Adrenal gland (tissue), 9 donors: ENCODE measurements at regions not wholly inside any gene's neighbourhood (a gene's known extent, or its start where the extent isn't known, plus 50 kb on each side); places are given as distances from the start of the nearest gene placed in this dataset.

Experiments used
- DNase-seq, 7 donors: peaks; one replicate each; pipeline ENCODE4 v3.0.0-alpha.2; 2019 to 2020
- H3K27ac ChIP-seq, 5 donors: fragments of 200-600 bp; sonication (generic) in 4 of 5; 1 replicate in 3 of 5; 2 replicates in 2 of 5; pipeline versions ENCODE4 v1.5.1 to v1.8.0; 2016 to 2020; ENCODE audit warnings: mild to moderate bottlenecking in 1 of 5
- H3K27me3 ChIP-seq: fragments of 200-600 bp; 2 replicates; pipeline ENCODE4 v1.8.0; 2021
- H3K36me3 ChIP-seq, 2 donors: fragments of 200-600 bp; replicated peaks in 1 of 2; 1 replicate in 1 of 2; 2 replicates in 1 of 2; pipeline versions ENCODE4 v1.5.1 to v1.8.0; 2018 to 2022
- H3K4me1 ChIP-seq, 2 donors: fragments of 200-600 bp; replicated peaks in 1 of 2; 1 replicate in 1 of 2; 2 replicates in 1 of 2; pipeline versions ENCODE4 v1.5.1 to v1.8.0; 2018 to 2021
- H3K4me3 ChIP-seq, 4 donors: fragments of 200-600 bp; sonication (generic) in 3 of 4; one replicate each; pipeline ENCODE4 v1.5.1; 2016 to 2018
- H3K9me3 ChIP-seq, 3 donors: fragments of 200-600 bp; sonication (generic) in 1 of 3; replicated peaks in 1 of 3; 1 replicate in 2 of 3; 2 replicates in 1 of 3; pipeline versions ENCODE4 v1.5.1 to v1.8.0; 2016 to 2021
- POLR2A ChIP-seq, 2 donors: fragments of 450-650 bp; IDR thresholded peaks; one replicate each; pipeline ENCODE4 v1.6.1; 2017; ENCODE audit warnings: antibody characterized with exemption in 2 of 2, mild to moderate bottlenecking in 2 of 2, moderate library complexity in 1 of 2
- WGBS, 4 donors: extraction: QIAGEN DNeasy Blood & Tissue Kit in 2 of 4; methylation state at CpG; one replicate each; pipeline versions ENCODE4 v1.1.5 to v1.1.7; 2013 to 2017; 5-methylcytosine and 5-hydroxymethylcytosine counted together
- intact Hi-C, 2 donors: fragments of 100-400 bp; cut with DNase I; formaldehyde crosslinking; loops; one replicate each; pipeline versions ENCODE4 v1.14.1 to v1.15.0; 2022 to 2023
- TF ChIP-seq, protein P1 (sequence below), 6 experiments: fragments of 450-650 bp in 4 of 6; fragments of 200-600 bp in 2 of 6; sonication (generic) in 1 of 6; IDR thresholded peaks; 1 replicate in 5 of 6; 2 replicates in 1 of 6; pipeline versions ENCODE4 v1.5.1 to v1.8.0; 2016 to 2021; ENCODE audit warnings: antibody characterized with exemption in 6 of 6, mild to moderate bottlenecking in 2 of 6, moderate library complexity in 1 of 6
- donor health status: healthy with polysubstance abuse.
- donor health status: Bipolar disorder and iron deficiency.
- donor health status: DM: yes; HTN: yes; CAD: no.
- donor health status: DM: no; HTN: no; CAD: no.
- donor health status: DM: no; HTN: no; CAD: no.

DNA sequence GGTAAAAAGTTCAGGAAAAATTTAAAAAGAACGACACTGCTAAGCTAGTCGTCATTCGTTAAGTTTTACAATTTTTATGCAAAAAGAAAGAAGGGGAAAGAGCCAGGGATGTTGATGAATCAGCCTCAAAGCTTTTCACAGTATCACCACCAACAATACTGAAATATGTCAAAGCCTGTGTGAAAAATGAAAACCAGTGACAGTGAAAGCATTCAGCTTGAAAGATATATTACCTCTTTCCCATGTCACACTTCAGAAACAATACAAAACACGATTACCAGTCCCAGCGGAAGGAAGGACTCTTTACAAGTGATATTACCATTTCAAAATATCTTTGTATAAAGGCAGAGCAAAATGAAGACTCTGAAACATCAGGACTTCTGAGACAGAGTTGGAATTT lies 489.2 kb downstream of the EPHA7 start:
- Histone ChIP-seq H3K27me3 (no peaks in the 10 kb centered on the region), H3K36me3 (no peaks in the 10 kb centered on the region), H3K9me3 (no peaks in the 10 kb centered on the region), H3K27ac (no peak overlapping the region), H3K4me3 (no peak overlapping the region), H3K4me1 (no peaks in the 10 kb centered on the region)
- intact Hi-C loops = no loop called here
- no peak for DNase-seq
- no peak for TF ChIP-seq POLR2A (IDR thresholded peaks at IDR 0.05)
- TF ChIP-seq, protein P1, sequence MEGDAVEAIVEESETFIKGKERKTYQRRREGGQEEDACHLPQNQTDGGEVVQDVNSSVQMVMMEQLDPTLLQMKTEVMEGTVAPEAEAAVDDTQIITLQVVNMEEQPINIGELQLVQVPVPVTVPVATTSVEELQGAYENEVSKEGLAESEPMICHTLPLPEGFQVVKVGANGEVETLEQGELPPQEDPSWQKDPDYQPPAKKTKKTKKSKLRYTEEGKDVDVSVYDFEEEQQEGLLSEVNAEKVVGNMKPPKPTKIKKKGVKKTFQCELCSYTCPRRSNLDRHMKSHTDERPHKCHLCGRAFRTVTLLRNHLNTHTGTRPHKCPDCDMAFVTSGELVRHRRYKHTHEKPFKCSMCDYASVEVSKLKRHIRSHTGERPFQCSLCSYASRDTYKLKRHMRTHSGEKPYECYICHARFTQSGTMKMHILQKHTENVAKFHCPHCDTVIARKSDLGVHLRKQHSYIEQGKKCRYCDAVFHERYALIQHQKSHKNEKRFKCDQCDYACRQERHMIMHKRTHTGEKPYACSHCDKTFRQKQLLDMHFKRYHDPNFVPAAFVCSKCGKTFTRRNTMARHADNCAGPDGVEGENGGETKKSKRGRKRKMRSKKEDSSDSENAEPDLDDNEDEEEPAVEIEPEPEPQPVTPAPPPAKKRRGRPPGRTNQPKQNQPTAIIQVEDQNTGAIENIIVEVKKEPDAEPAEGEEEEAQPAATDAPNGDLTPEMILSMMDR (IDR thresholded peaks at IDR 0.05) = no peak
- 62 to 72% (median 68%) methylated on average over 5 of the region's 5 CpGs for WGBS, 4 donors

DNA sequence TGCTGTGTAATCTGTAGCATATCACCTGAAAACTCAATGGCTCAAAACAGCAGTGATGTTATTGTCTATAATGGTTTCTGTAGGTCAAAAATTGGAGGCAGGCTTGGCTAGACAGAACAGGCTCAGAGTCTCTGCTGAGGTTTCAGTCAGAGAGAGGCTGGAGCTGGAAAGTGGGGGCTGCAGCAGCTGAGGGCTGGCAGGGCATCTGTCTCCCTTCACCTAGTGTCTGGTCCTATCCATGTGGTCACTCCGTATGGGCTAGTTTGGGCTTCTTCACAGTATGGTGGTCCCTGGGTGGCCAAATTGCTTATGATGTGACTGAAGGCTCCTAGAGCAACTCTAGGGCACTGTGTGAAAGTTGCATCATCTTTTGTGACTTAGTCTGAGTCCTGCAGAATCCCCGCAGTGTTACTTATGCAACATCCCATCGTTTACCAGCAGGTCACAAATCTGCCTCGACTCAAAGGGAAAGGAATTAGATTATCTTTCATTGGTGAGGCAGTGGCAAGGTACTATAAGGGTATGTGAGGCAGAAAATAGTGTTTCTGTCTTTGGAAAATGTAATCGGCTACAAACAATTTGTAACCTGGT lies 497.0 kb downstream of the EPHA7 start:
- DNase-seq = no peak
- no peak for TF ChIP-seq POLR2A (IDR thresholded peaks at IDR 0.05)
- TF ChIP-seq, protein P1 (IDR thresholded peaks at IDR 0.05) = no peak
- Histone ChIP-seq H3K9me3 (no peaks in the 10 kb centered on the region), H3K4me3 (no peak overlapping the region), H3K36me3 (no peaks in the 10 kb centered on the region), H3K27ac (no peak overlapping the region), H3K27me3 (no peaks in the 10 kb centered on the region), H3K4me1 (no peaks in the 10 kb centered on the region)
- intact Hi-C loops = no loop called here
- WGBS, 4 donors = 54 to 64% (median 61%) methylated on average over 4 to 5 of the region's 5 CpGs

DNA sequence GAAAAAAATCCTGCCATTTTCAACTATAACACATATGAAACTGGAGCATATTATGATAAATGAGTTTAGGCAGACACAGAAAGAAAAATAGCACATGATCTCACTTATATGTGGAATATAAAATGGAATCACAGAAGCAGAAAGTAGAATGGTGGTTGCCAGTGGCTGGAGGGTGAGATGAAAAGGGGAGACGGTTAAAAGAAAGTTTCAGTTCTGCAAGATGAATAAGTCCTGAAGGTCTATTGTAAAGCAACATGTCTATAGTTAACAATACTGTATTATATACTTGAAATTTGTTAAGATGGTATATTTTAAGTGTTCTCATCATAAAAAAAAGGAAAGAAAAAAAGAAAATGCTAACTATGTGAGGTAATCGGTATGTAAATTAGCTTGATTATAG lies 503.9 kb downstream of the EPHA7 start:
- 75 to 88% (median 84%) methylated on average over 2 of the region's 2 CpGs for WGBS, 4 donors
- Histone ChIP-seq H3K9me3 (no peaks in the 10 kb centered on the region), H3K36me3 (no peaks in the 10 kb centered on the region), H3K4me3 (no peak overlapping the region), H3K27me3 (no peaks in the 10 kb centered on the region), H3K4me1 (no peaks in the 10 kb centered on the region), H3K27ac (no peak overlapping the region)
- DNase-seq = no peak
- TF ChIP-seq, protein P1 (IDR thresholded peaks at IDR 0.05) = no peak
- no peak for TF ChIP-seq POLR2A (IDR thresholded peaks at IDR 0.05)
- intact Hi-C loops = no loop called here

DNA sequence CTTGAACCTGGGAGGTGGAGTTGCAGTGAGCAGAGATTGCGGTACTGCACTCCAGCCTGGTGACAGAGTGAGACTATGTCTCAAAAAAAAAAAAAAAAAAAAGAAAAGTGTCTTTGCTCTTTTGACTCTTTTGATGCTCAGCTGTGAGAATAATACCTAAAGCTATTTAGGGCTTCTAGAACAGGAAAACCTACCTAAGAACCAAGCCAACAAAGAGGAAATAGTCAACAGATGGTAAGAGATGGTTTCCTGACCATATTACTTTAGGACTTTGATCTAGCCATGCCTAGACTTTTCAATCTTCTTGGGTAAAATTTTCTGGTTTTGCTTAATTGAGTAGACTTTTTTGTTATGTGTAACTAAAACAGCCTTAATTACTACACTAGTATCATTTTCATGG lies 508.1 kb downstream of the EPHA7 start:
- Histone ChIP-seq H3K27me3 (no peaks in the 10 kb centered on the region), H3K36me3 (no peaks in the 10 kb centered on the region), H3K9me3 (no peaks in the 10 kb centered on the region), H3K4me3 (no peak overlapping the region), H3K4me1 (no peaks in the 10 kb centered on the region), H3K27ac (no peak overlapping the region)
- no peak for TF ChIP-seq POLR2A (IDR thresholded peaks at IDR 0.05)
- TF ChIP-seq, protein P1 (IDR thresholded peaks at IDR 0.05) = no peak
- intact Hi-C loops = no loop called here
- 67 to 97% (median 89%) methylated on average over 1 of the region's 1 CpG for WGBS, 4 donors
- DNase-seq = no peak
